ENCODE measurements at regions not wholly inside any gene's neighbourhood (a gene's known extent, or its start where the extent isn't known, plus 50 kb on each side); places are given as distances from the start of the nearest gene placed in this dataset.

DNA sequence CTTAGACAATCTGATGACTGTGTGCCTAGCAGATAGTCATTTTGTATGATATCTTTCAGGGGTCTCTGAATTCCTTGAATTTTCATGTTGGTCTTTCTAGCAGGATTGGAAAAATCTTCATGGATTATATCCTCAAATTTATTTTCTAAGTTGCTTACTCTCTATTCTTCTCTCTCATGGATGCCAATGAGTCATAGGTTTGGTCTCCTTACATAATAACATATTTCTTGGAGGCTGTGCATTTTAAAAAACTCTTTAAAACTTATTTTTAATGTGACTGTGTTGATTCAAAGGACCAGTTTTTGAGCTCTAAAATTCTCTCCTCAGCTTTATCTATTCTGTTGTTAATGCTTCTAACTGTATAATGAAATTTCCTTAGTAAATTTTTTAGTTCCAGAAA is 198.7 kb downstream of the AASDHPPT start:
- Histone ChIP-seq H3K27ac (ENCODE audit: extremely low read depth, low read depth, low read length) (no peak overlapping the region), H3K9me3 (ENCODE audit: control insufficient read depth, insufficient read depth, low read depth, low read length) (no peaks in the 10 kb centered on the region), H3K4me1 (ENCODE audit: control insufficient read depth, insufficient read depth, low read length) (no peaks in the 10 kb centered on the region), H3K36me3 (ENCODE audit: control insufficient read depth in 2 of 2, insufficient read depth in 1 of 2, low read length in 2 of 2) (no peaks in the 10 kb centered on the region), H3K4me3 (ENCODE audit: low read depth, low read length) (no peak overlapping the region)
- POLR2A ChIA-PET, result no interaction called here
- CTCF ChIA-PET, result interaction anchor here (0.6 to 1.3 kb wide), 6 partner anchors 11 to 1152 kb away, joined by 3 to 4 read pairs (median 3); no protein-coding TSS in a partner anchor
- no peak for TF ChIP-seq ZNF239 (tag by site-specific recombination; IDR thresholded peaks at IDR 0.05)
- TF ChIP-seq ZNF184 (tag by site-specific recombination; IDR thresholded peaks at IDR 0.05), result no peak
- TF ChIP-seq, protein P1, sequence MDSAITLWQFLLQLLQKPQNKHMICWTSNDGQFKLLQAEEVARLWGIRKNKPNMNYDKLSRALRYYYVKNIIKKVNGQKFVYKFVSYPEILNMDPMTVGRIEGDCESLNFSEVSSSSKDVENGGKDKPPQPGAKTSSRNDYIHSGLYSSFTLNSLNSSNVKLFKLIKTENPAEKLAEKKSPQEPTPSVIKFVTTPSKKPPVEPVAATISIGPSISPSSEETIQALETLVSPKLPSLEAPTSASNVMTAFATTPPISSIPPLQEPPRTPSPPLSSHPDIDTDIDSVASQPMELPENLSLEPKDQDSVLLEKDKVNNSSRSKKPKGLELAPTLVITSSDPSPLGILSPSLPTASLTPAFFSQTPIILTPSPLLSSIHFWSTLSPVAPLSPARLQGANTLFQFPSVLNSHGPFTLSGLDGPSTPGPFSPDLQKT (IDR thresholded peaks at IDR 0.05; ENCODE audit: borderline replicate concordance, low read depth, low read length), result no peak
- no peak for TF ChIP-seq ZNF791 (tag by site-specific recombination; IDR thresholded peaks at IDR 0.05)
- no peak for TF ChIP-seq ZNF473 (tag by site-specific recombination; IDR thresholded peaks at IDR 0.05)
- no peak for TF ChIP-seq KLF1 (tag by site-specific recombination; IDR thresholded peaks at IDR 0.05)
- TF ChIP-seq ZNF548 (tag by site-specific recombination; IDR thresholded peaks at IDR 0.05), result no peak
- TF ChIP-seq ZNF433 (tag by site-specific recombination; IDR thresholded peaks at IDR 0.05; ENCODE audit: low read depth), result no peak
- no peak for TF ChIP-seq ZNF76 (tag by site-specific recombination; IDR thresholded peaks at IDR 0.05; ENCODE audit: borderline replicate concordance, low read depth)
- TF ChIP-seq ZNF670 (tag by site-specific recombination; IDR thresholded peaks at IDR 0.05; ENCODE audit: low read depth), result no peak
- TF ChIP-seq, protein P2, sequence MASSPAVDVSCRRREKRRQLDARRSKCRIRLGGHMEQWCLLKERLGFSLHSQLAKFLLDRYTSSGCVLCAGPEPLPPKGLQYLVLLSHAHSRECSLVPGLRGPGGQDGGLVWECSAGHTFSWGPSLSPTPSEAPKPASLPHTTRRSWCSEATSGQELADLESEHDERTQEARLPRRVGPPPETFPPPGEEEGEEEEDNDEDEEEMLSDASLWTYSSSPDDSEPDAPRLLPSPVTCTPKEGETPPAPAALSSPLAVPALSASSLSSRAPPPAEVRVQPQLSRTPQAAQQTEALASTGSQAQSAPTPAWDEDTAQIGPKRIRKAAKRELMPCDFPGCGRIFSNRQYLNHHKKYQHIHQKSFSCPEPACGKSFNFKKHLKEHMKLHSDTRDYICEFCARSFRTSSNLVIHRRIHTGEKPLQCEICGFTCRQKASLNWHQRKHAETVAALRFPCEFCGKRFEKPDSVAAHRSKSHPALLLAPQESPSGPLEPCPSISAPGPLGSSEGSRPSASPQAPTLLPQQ (tag by site-specific recombination; IDR thresholded peaks at IDR 0.05), result no peak
- TF ChIP-seq, protein P3, sequence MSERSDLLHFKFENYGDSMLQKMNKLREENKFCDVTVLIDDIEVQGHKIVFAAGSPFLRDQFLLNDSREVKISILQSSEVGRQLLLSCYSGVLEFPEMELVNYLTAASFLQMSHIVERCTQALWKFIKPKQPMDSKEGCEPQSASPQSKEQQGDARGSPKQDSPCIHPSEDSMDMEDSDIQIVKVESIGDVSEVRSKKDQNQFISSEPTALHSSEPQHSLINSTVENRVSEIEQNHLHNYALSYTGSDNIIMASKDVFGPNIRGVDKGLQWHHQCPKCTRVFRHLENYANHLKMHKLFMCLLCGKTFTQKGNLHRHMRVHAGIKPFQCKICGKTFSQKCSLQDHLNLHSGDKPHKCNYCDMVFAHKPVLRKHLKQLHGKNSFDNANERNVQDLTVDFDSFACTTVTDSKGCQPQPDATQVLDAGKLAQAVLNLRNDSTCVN (tag by site-specific recombination; optimal IDR thresholded peaks at IDR 0.05), result no peak
- TF ChIP-seq ZNF571 (tag by site-specific recombination; IDR thresholded peaks at IDR 0.05), result no peak
- no peak for TF ChIP-seq ZNF555 (tag by site-specific recombination; conservative IDR thresholded peaks at IDR 0.05)
- TF ChIP-seq, protein P4, sequence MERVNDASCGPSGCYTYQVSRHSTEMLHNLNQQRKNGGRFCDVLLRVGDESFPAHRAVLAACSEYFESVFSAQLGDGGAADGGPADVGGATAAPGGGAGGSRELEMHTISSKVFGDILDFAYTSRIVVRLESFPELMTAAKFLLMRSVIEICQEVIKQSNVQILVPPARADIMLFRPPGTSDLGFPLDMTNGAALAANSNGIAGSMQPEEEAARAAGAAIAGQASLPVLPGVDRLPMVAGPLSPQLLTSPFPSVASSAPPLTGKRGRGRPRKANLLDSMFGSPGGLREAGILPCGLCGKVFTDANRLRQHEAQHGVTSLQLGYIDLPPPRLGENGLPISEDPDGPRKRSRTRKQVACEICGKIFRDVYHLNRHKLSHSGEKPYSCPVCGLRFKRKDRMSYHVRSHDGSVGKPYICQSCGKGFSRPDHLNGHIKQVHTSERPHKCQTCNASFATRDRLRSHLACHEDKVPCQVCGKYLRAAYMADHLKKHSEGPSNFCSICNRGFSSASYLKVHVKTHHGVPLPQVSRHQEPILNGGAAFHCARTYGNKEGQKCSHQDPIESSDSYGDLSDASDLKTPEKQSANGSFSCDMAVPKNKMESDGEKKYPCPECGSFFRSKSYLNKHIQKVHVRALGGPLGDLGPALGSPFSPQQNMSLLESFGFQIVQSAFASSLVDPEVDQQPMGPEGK (tag by site-specific recombination; IDR thresholded peaks at IDR 0.05), result no peak

DNA sequence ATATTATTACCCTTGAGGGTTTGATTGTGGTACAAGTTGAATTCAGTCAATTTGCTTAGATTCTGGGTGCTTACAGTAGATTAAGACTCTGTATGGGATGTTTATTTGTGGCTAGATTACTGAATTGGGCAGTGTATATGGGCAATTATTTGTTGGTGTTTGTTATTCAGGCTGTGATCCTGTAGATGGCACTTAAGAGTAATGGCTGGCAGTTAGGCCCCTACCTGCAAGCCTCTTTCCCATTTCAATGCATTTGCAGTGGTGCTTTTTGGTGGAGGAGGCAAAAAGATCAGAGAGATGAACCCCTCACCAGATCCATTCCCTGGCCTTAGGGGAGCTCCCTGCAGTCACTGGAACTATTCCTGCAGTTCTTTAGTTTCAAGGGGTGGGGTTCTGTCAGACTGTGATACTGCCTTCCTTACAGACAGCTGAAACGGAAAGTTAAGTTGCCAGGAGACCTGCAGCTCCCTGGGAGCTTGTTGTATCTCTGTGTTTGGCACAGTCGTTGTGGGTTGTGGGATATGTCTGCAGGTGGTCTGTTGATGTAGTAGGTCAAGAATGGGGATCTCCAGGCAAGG is 199.5 kb downstream of the AASDHPPT start:
- Histone ChIP-seq H3K27ac (ENCODE audit: extremely low read depth, low read depth, low read length) (no peak overlapping the region), H3K4me1 (ENCODE audit: control insufficient read depth, insufficient read depth, low read length) (no peaks in the 10 kb centered on the region), H3K9me3 (ENCODE audit: control insufficient read depth, insufficient read depth, low read depth, low read length) (no peaks in the 10 kb centered on the region), H3K4me3 (ENCODE audit: low read depth, low read length) (no peak overlapping the region), H3K36me3 (ENCODE audit: control insufficient read depth in 2 of 2, insufficient read depth in 1 of 2, low read length in 2 of 2) (no peaks in the 10 kb centered on the region)
- CTCF ChIA-PET, result interaction anchor here (0.6 to 1.3 kb wide), 6 partner anchors 10 to 1153 kb away, joined by 3 to 5 read pairs (median 4); no protein-coding TSS in a partner anchor
- POLR2A ChIA-PET, result no interaction called here
- TF ChIP-seq, protein P5, sequence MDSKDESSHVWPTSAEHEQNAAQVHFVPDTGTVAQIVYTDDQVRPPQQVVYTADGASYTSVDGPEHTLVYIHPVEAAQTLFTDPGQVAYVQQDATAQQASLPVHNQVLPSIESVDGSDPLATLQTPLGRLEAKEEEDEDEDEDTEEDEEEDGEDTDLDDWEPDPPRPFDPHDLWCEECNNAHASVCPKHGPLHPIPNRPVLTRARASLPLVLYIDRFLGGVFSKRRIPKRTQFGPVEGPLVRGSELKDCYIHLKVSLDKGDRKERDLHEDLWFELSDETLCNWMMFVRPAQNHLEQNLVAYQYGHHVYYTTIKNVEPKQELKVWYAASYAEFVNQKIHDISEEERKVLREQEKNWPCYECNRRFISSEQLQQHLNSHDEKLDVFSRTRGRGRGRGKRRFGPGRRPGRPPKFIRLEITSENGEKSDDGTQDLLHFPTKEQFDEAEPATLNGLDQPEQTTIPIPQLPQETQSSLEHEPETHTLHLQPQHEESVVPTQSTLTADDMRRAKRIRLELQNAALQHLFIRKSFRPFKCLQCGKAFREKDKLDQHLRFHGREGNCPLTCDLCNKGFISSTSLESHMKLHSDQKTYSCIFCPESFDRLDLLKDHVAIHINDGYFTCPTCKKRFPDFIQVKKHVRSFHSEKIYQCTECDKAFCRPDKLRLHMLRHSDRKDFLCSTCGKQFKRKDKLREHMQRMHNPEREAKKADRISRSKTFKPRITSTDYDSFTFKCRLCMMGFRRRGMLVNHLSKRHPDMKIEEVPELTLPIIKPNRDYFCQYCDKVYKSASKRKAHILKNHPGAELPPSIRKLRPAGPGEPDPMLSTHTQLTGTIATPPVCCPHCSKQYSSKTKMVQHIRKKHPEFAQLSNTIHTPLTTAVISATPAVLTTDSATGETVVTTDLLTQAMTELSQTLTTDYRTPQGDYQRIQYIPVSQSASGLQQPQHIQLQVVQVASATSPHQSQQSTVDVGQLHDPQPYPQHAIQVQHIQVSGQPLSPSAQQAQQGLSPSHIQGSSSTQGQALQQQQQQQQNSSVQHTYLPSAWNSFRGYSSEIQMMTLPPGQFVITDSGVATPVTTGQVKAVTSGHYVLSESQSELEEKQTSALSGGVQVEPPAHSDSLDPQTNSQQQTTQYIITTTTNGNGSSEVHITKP (tag by site-specific recombination; IDR thresholded peaks at IDR 0.05), result no peak
- TF ChIP-seq ZNF830 (tag by site-specific recombination; IDR thresholded peaks at IDR 0.05; ENCODE audit: low read depth) (no peak), ZSCAN23 (tag by site-specific recombination; IDR thresholded peaks at IDR 0.05) (no peak), ZNF423 (tag by site-specific recombination; IDR thresholded peaks at IDR 0.05) (no peak), ZNF48 (tag by site-specific recombination; IDR thresholded peaks at IDR 0.05) (no peak)

Measured in HEK293 (cell line).